ENCODE measurements at regions not wholly inside any gene's neighbourhood (a gene's known extent, or its start where the extent isn't known, plus 50 kb on each side); places are given as distances from the start of the nearest gene placed in this dataset.

GRCh38 chr14:42814817-42815216, 1208.1 kb downstream of the LRFN5 start:
- no peaks in the 10 kb centered on the region for H3K36me3 Mint-ChIP-seq (ENCODE audit: unreplicated experiment)
- no peaks in the 10 kb centered on the region for H3K27me3 Mint-ChIP-seq (ENCODE audit: unreplicated experiment)
- TF ChIP-seq CTCF (IDR thresholded peaks at IDR 0.05; ENCODE audit: partially characterized antibody, unreplicated experiment): no peak
- no peak overlapping the region for H3K4me3 Mint-ChIP-seq (ENCODE audit: unreplicated experiment)
- no peak for DNase-seq
- H3K4me1 Mint-ChIP-seq (ENCODE audit: low read depth, unreplicated experiment): no peaks in the 10 kb centered on the region
- no peak overlapping the region for H3K27ac Mint-ChIP-seq (ENCODE audit: unreplicated experiment)
- no peaks in the 10 kb centered on the region for H3K9me3 Mint-ChIP-seq (ENCODE audit: unreplicated experiment)

DNA sequence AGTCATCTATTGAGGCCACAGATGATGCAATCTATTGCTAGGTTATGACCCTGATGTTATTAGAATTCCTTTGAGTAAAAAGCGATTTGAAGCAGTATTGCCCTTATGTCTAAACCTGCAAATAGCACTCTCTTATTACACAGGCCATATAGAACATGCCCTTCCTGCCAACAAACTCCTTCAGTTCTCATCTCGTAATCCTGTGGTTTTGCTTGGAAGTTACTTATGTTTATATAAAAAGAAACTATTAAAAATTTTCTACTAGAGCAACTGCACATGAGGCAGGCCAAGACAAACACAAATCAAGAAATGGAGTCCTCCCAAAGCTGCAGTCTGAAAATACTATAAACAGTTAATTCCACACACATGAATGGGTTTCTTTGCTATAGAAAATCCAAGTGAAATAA, 1200.2 kb downstream of the LRFN5 start:
- Mint-ChIP-seq H3K36me3 (ENCODE audit: unreplicated experiment) (no peaks in the 10 kb centered on the region), H3K4me3 (ENCODE audit: unreplicated experiment) (no peak overlapping the region), H3K9me3 (ENCODE audit: unreplicated experiment) (no peaks in the 10 kb centered on the region), H3K4me1 (ENCODE audit: low read depth, unreplicated experiment) (peaks cover 2% of the 10 kb centered on the region), H3K27me3 (ENCODE audit: unreplicated experiment) (no peaks in the 10 kb centered on the region), H3K27ac (ENCODE audit: unreplicated experiment) (no peak overlapping the region)
- no peak for TF ChIP-seq CTCF (IDR thresholded peaks at IDR 0.05; ENCODE audit: partially characterized antibody, unreplicated experiment)
- no peak for DNase-seq

DNA sequence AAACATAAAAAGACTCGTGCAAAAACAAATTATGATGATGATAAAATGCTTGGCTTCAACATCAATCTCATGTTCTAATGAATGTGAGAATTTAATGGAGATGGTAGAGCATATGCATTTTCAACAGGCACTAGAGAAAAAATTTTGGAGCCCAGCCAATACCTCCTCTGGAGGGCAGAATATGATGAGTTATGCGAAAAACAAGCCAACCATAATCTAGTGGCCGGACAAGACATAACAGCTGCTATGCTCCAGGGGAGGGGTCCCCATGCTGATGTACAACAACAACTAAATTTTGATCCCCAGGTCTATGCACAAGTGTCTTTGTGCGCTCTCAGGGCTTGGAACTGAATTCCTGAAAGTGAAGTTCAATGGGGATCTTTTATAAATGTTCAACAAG, 1197.5 kb downstream of the LRFN5 start:
- Mint-ChIP-seq H3K9me3 (ENCODE audit: unreplicated experiment) (no peaks in the 10 kb centered on the region), H3K36me3 (ENCODE audit: unreplicated experiment) (no peaks in the 10 kb centered on the region), H3K4me3 (ENCODE audit: unreplicated experiment) (no peak overlapping the region), H3K27me3 (ENCODE audit: unreplicated experiment) (no peaks in the 10 kb centered on the region), H3K27ac (ENCODE audit: unreplicated experiment) (no peak overlapping the region), H3K4me1 (ENCODE audit: low read depth, unreplicated experiment) (peaks cover 2% of the 10 kb centered on the region)
- TF ChIP-seq CTCF (IDR thresholded peaks at IDR 0.05; ENCODE audit: partially characterized antibody, unreplicated experiment): no peak
- no peak for DNase-seq

GRCh38 chr14:42802346-42802745, 1195.7 kb downstream of the LRFN5 start:
- H3K36me3 Mint-ChIP-seq (ENCODE audit: unreplicated experiment): no peaks in the 10 kb centered on the region
- TF ChIP-seq CTCF (IDR thresholded peaks at IDR 0.05; ENCODE audit: partially characterized antibody, unreplicated experiment): no peak
- no peaks in the 10 kb centered on the region for H3K27me3 Mint-ChIP-seq (ENCODE audit: unreplicated experiment)
- H3K27ac Mint-ChIP-seq (ENCODE audit: unreplicated experiment): no peak overlapping the region
- peaks cover 1% of the 10 kb centered on the region for H3K9me3 Mint-ChIP-seq (ENCODE audit: unreplicated experiment)
- peaks cover 2% of the 10 kb centered on the region for H3K4me1 Mint-ChIP-seq (ENCODE audit: low read depth, unreplicated experiment)
- H3K4me3 Mint-ChIP-seq (ENCODE audit: unreplicated experiment): no peak overlapping the region
- DNase-seq: no peak

DNA sequence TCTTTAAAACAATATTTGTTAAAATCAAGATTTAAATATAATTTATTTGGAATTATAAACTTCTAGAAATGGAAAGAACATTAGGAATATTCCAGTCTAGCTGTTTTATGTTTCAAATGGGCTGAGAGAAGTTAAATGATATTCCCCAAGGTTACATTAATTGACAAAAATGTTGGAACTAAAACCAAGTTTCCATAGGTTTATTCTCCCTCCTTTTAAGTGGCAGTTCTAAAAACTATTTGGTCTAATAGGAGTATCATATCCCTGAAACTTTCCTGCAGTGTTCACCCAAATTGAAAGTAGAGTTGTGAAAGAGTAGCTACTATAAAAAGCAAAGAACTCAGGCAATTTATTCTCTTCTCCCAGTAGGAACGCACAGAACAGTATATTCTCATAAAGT, 1185.5 kb downstream of the LRFN5 start:
- Mint-ChIP-seq H3K27ac (ENCODE audit: unreplicated experiment) (no peak overlapping the region), H3K4me1 (ENCODE audit: low read depth, unreplicated experiment) (no peaks in the 10 kb centered on the region), H3K4me3 (ENCODE audit: unreplicated experiment) (no peak overlapping the region), H3K36me3 (ENCODE audit: unreplicated experiment) (no peaks in the 10 kb centered on the region), H3K27me3 (ENCODE audit: unreplicated experiment) (no peaks in the 10 kb centered on the region), H3K9me3 (ENCODE audit: unreplicated experiment) (peaks cover 2% of the 10 kb centered on the region)
- TF ChIP-seq CTCF (IDR thresholded peaks at IDR 0.05; ENCODE audit: partially characterized antibody, unreplicated experiment): no peak
- no peak for DNase-seq
